ENCODE measurements at regions not wholly inside any gene's neighbourhood (a gene's known extent, or its start where the extent isn't known, plus 50 kb on each side); places are given as distances from the start of the nearest gene placed in this dataset.
A peak's percentile ranks its signal among the peaks of the same experiment; 100 is the strongest.

DNA sequence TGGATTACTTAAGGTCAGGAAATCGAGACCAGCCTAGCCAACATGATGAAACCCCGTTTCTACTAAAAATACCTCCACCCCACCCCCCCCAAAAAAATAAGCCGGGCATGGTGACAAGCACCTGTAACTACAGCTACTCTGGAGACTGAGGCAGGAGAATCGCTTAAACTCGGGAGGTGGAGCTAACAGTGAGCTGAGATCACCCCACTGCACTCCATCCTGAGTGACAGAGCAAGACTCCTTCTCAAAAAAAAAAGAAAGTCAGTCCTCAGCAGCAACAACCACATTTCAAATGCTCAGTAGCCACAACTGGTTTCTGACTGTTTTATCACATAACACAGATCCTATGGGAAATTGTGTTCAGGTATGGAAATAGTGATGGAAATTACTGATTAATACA lies 135.3 kb downstream of the HFE start:
- H3K4me3 ChIP-seq = no peak overlapping the region
- H3K9me3 ChIP-seq = peaks cover 0 to 5% (median 0%) of the 10 kb centered on the region in 4 donors
- no peaks in the 10 kb centered on the region for H3K27me3 ChIP-seq
- TF ChIP-seq POLR2A (IDR thresholded peaks at IDR 0.05) = no peak
- TF ChIP-seq, protein P1, sequence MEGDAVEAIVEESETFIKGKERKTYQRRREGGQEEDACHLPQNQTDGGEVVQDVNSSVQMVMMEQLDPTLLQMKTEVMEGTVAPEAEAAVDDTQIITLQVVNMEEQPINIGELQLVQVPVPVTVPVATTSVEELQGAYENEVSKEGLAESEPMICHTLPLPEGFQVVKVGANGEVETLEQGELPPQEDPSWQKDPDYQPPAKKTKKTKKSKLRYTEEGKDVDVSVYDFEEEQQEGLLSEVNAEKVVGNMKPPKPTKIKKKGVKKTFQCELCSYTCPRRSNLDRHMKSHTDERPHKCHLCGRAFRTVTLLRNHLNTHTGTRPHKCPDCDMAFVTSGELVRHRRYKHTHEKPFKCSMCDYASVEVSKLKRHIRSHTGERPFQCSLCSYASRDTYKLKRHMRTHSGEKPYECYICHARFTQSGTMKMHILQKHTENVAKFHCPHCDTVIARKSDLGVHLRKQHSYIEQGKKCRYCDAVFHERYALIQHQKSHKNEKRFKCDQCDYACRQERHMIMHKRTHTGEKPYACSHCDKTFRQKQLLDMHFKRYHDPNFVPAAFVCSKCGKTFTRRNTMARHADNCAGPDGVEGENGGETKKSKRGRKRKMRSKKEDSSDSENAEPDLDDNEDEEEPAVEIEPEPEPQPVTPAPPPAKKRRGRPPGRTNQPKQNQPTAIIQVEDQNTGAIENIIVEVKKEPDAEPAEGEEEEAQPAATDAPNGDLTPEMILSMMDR (IDR thresholded peaks at IDR 0.05) = no peak
- H3K27ac ChIP-seq = peak overlapping the region in 3 of 4 donors; percentile 74 to 91 (median 77)
- peaks cover 0 to 5% (median 0%) of the 10 kb centered on the region in 3 donors for H3K36me3 ChIP-seq
- peaks cover 0 to 4% (median 0%) of the 10 kb centered on the region in 4 donors for H3K4me1 ChIP-seq
- no peak for DNase-seq

DNA sequence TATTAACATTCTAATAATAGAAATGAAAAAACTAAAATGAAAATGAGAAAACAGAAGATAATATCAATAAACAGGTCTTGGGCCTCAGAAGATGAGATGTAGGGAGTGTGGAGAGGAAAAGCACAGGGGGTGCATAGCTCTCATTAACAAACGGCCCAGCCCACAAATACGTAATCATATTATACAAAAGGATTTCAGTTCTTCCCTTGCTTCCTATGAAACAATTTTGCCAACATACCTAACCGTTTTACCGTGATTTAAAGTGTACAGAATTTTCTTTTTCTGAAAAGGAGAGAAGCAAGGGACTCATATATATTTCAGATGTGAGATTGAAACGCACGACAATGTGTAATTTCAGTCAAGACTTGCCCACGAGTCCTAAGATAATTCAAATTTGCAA lies 136.0 kb downstream of the HFE start:
- H3K4me1 ChIP-seq = peaks cover 0 to 3% (median 0%) of the 10 kb centered on the region in 4 donors
- DNase-seq = no peak
- TF ChIP-seq, protein P1 (IDR thresholded peaks at IDR 0.05) = no peak
- TF ChIP-seq POLR2A (IDR thresholded peaks at IDR 0.05) = no peak
- H3K9me3 ChIP-seq = peaks cover 0 to 5% (median 0%) of the 10 kb centered on the region in 4 donors
- no peaks in the 10 kb centered on the region for H3K27me3 ChIP-seq
- peak overlapping the region; percentile 42 to 65 (median 48) for H3K4me3 ChIP-seq
- H3K27ac ChIP-seq = peak overlapping the region; percentile 74 to 91 (median 78)
- peaks cover 0 to 5% (median 0%) of the 10 kb centered on the region in 3 donors for H3K36me3 ChIP-seq

DNA sequence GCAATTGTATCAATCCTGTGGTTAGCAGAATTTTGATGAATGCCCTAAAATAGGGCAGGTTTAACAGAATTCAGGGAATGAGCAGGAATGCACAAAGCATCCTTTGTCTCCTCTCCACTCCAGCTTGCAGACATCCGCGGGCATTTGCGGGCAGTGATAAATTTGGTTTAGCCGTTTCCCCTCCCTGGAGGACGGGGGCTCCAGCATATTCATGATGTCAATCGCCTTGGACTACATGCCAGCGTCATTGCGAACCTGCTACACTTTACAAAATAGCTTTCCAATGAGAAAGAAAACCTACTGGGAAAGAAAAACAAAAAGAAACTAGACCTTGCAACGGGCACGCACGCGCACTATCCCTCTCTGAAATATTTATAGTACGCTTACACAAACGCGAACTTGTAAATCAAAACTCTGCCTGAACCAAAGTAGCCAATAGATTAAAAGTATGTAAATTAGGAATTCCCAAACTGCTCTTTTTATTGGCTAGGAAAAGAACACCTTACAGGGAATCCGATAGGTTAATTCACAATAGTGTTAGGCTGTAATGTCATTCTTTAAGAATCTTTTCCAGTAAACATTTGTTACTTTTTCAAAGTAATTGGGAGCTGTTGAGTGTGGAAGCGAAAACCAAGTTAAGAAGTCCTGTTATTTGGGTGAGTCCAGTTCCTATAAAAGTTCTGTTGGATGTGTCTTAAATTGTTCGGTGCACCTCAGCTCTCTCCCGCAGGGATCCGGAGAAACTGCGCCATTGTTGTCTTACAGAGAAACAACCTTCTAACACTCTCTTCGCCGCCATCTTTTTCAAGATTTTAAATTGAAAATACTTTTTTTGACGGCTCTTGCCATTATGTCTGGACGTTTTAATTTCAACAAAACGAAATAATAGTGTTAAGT lies 136.7 kb downstream of the HFE start:
- peaks cover 0 to 5% (median 0%) of the 10 kb centered on the region in 3 donors for H3K36me3 ChIP-seq
- TF ChIP-seq, protein P1 (IDR thresholded peaks at IDR 0.05) = peak in 1 of 6 experiments; percentile 11
- TF ChIP-seq POLR2A (IDR thresholded peaks at IDR 0.05) = peak; percentile 67 to 80
- H3K4me1 ChIP-seq = no peaks in the 10 kb centered on the region
- H3K9me3 ChIP-seq = peaks cover 0 to 5% (median 0%) of the 10 kb centered on the region in 4 donors
- H3K27ac ChIP-seq = peak overlapping the region; percentile 74 to 91 (median 82)
- DNase-seq = peak; percentile 77 to 90 (median 78)
- H3K4me3 ChIP-seq = peak overlapping the region; percentile 42 to 65 (median 48)
- no peaks in the 10 kb centered on the region for H3K27me3 ChIP-seq

DNA sequence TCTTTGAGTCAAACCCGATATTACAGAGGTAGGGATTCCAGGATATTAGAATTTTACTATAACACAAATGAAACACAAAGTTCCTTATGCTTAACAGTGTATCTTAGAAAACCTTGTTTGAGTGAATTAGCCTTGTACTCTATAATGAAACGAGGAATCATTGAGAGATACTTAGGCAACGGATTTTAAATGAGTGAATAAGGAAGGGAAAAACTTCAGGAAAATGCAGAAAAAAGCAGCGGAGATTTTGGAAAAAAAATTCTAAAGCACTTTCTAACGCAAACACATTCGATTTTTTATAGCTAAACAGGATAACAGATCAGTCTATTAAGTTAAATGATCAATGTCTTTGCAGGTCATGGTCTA lies 137.3 kb downstream of the HFE start:
- Histone ChIP-seq H3K4me3 (peak overlapping the region; percentile 42 to 65 (median 48)), H3K27me3 (no peaks in the 10 kb centered on the region), H3K27ac (peak overlapping the region; percentile 74 to 91 (median 82)), H3K4me1 (no peaks in the 10 kb centered on the region), H3K36me3 (peaks cover 0 to 5% (median 0%) of the 10 kb centered on the region in 3 donors), H3K9me3 (peaks cover 0 to 5% (median 0%) of the 10 kb centered on the region in 4 donors)
- TF ChIP-seq, protein P1 (IDR thresholded peaks at IDR 0.05) = no peak
- TF ChIP-seq POLR2A (IDR thresholded peaks at IDR 0.05) = no peak
- no peak for DNase-seq

DNA sequence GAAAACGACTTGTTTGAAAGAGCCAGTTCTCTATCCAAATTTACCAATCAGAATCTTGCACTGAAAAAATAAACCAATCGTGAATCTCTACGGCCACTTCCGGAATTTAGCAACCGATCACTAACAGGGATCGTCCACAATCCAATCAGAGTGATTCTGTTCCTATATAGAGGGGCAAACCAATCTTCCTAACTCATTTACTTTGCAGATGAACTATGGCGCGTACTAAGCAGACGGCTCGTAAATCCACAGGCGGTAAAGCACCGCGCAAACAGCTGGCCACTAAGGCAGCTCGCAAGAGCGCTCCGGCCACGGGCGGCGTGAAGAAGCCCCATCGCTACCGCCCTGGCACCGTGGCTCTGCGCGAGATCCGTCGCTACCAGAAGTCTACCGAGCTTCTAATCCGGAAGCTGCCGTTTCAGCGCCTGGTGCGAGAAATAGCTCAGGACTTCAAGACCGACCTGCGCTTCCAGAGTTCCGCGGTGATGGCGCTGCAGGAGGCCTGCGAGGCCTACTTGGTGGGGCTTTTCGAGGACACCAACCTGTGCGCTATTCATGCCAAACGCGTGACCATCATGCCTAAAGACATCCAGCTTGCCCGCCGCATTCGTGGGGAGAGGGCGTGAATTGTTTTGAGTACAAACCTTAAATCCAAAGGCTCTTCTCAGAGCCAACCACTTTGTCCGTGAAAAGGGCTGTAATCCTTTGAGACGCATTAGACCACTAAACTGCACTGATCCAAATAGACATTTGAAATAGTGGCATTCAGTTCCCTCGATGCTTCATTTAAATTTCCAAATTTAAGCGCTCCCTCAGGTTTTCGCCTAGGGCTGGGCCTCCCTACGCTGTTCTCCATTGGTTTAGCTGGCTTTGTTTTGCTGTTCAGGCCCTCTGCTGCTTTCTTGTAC lies 138.0 kb downstream of the HFE start:
- H3K9me3 ChIP-seq = peaks cover 0 to 5% (median 0%) of the 10 kb centered on the region in 4 donors
- peak overlapping the region in 3 of 4 donors; percentile 42 to 65 (median 52) for H3K4me3 ChIP-seq
- TF ChIP-seq POLR2A (IDR thresholded peaks at IDR 0.05) = no peak
- TF ChIP-seq, protein P1 (IDR thresholded peaks at IDR 0.05) = no peak
- H3K4me1 ChIP-seq = no peaks in the 10 kb centered on the region
- no peak for DNase-seq
- peaks cover 0 to 5% (median 0%) of the 10 kb centered on the region in 3 donors for H3K36me3 ChIP-seq
- H3K27me3 ChIP-seq = no peaks in the 10 kb centered on the region
- H3K27ac ChIP-seq = peak overlapping the region in 3 of 4 donors; percentile 77 to 91 (median 88)
